ENCODE measurements at regions not wholly inside any gene's neighbourhood (a gene's known extent, or its start where the extent isn't known, plus 50 kb on each side); places are given as distances from the start of the nearest gene placed in this dataset.

DNA sequence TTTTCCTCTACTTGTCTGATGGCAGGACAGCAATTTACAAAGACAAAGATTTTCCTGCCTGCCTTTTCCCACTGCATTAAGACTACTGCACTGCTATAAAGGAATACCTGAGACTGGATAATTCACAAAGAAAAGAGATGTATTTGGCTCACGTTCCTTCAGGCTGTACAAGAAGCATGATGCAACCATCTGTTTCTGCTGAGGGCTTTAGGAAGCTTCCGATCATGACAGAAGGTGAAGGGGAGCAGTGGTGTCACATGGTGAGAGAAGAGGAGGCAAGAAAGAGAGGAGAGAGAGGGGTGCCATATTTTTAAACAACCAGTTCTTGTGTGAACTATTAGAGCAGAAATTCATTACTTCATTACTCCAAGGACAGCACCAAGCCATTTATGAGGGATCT lies 617.1 kb upstream of the HTR2C start:
- H3K36me3 ChIP-seq (ENCODE audit: low read length), result no peaks in the 10 kb centered on the region
- no peak overlapping the region for H3K27ac ChIP-seq (ENCODE audit: low read depth, low read length)
- no peaks in the 10 kb centered on the region for H3K27me3 ChIP-seq (ENCODE audit: low read length)
- H3K4me2 ChIP-seq (ENCODE audit: low read depth, low read length, poor library complexity, severe bottlenecking), result no peak overlapping the region
- TF ChIP-seq EZH2phosphoT487 (conservative IDR thresholded peaks at IDR 0.05; ENCODE audit: low read length), result no peak
- TF ChIP-seq, protein P1, sequence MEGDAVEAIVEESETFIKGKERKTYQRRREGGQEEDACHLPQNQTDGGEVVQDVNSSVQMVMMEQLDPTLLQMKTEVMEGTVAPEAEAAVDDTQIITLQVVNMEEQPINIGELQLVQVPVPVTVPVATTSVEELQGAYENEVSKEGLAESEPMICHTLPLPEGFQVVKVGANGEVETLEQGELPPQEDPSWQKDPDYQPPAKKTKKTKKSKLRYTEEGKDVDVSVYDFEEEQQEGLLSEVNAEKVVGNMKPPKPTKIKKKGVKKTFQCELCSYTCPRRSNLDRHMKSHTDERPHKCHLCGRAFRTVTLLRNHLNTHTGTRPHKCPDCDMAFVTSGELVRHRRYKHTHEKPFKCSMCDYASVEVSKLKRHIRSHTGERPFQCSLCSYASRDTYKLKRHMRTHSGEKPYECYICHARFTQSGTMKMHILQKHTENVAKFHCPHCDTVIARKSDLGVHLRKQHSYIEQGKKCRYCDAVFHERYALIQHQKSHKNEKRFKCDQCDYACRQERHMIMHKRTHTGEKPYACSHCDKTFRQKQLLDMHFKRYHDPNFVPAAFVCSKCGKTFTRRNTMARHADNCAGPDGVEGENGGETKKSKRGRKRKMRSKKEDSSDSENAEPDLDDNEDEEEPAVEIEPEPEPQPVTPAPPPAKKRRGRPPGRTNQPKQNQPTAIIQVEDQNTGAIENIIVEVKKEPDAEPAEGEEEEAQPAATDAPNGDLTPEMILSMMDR (IDR thresholded peaks at IDR 0.05; ENCODE audit: insufficient read depth, low read length, poor library complexity, severe bottlenecking), result no peak
- no peak overlapping the region for H3K4me3 ChIP-seq (ENCODE audit: insufficient read depth, low read length, poor library complexity, severe bottlenecking)
- H3K9me2 ChIP-seq (replicated peaks; ENCODE audit: insufficient read depth, low read length), result no peaks in the 10 kb centered on the region
- no peaks in the 10 kb centered on the region for H3K9me3 ChIP-seq (ENCODE audit: insufficient read depth, low read length)
- no peak overlapping the region for H3K9ac ChIP-seq (ENCODE audit: low read length)
- H3K79me2 ChIP-seq (ENCODE audit: insufficient read depth, low read length), result no peaks in the 10 kb centered on the region
- H3F3A ChIP-seq (ENCODE audit: insufficient read depth), result no peaks in the 10 kb centered on the region
- no peaks in the 10 kb centered on the region for H4K20me1 ChIP-seq (ENCODE audit: low read depth, low read length)
- H2AFZ ChIP-seq (ENCODE audit: low read depth, low read length, severe bottlenecking), result no peak overlapping the region

DNA sequence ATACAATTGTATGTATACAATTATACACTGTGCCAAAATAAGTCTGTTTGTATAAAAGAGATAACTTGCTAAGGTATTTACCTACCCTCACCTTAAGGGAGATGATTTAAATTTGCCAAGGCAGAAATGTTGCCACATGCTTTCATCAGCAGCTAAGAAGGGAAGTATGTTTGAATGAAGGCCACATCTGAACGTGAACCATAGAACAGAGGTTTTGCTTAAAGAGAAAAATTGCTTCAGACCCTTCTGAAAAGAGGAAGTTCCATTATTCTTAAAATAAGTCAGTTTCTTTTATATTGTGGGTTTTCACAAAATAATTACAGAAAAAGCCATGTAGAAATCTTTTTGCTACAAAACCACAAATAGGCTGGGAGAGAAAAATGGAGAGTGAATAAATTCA lies 621.5 kb upstream of the HTR2C start:
- Histone ChIP-seq H3K27me3 (ENCODE audit: low read length) (no peaks in the 10 kb centered on the region), H3K79me2 (ENCODE audit: insufficient read depth, low read length) (no peaks in the 10 kb centered on the region), H3K9me2 (replicated peaks; ENCODE audit: insufficient read depth, low read length) (no peaks in the 10 kb centered on the region), H3K4me3 (ENCODE audit: insufficient read depth, low read length, poor library complexity, severe bottlenecking) (no peak overlapping the region), H3K27ac (ENCODE audit: low read depth, low read length) (no peak overlapping the region), H3K36me3 (ENCODE audit: low read length) (no peaks in the 10 kb centered on the region), H4K20me1 (ENCODE audit: low read depth, low read length) (no peaks in the 10 kb centered on the region), H3K4me2 (ENCODE audit: low read depth, low read length, poor library complexity, severe bottlenecking) (no peak overlapping the region), H2AFZ (ENCODE audit: low read depth, low read length, severe bottlenecking) (no peak overlapping the region), H3K9ac (ENCODE audit: low read length) (no peak overlapping the region), H3F3A (ENCODE audit: insufficient read depth) (no peaks in the 10 kb centered on the region), H3K9me3 (ENCODE audit: insufficient read depth, low read length) (no peaks in the 10 kb centered on the region)
- TF ChIP-seq EZH2phosphoT487 (conservative IDR thresholded peaks at IDR 0.05; ENCODE audit: low read length), result no peak
- TF ChIP-seq, protein P1 (IDR thresholded peaks at IDR 0.05; ENCODE audit: insufficient read depth, low read length, poor library complexity, severe bottlenecking), result no peak

DNA sequence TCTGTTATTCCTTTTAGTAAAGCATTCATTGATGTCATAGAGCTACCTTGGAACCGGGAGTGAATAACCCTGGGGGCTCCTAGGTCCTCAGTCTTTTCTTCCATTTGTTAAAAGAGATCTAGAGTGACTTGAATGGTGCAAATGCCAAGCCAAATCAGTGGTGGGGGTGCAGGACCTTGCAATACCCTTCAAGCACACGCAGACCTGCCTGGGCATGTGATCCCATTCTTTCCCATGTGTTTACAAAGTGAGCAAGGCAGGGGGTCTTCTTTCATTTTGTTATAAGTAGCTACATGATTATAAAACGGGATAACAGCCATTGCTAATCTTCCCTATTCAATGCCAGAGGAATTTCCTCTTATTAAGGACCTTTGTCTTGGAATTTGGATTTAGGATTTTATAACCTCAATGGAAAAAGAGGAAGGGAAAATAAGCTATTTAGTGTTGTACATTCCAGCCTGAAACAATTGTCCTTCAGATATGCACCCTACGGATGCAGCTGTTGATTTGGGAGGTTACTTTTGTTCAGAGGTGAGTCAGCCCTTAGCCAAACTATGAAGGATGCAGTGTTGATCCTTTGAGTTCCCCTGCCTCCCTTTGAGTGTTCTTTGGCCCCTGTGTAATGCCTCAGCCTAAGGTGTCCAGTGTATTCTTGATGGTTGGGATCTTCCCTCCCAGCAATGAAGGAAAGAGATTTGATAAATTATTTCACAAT lies 623.8 kb upstream of the HTR2C start:
- no peaks in the 10 kb centered on the region for H4K20me1 ChIP-seq (ENCODE audit: low read depth, low read length)
- TF ChIP-seq EZH2phosphoT487 (conservative IDR thresholded peaks at IDR 0.05; ENCODE audit: low read length), result no peak
- TF ChIP-seq, protein P1 (IDR thresholded peaks at IDR 0.05; ENCODE audit: insufficient read depth, low read length, poor library complexity, severe bottlenecking), result no peak

More for the DNA sequence above, 623.8 kb upstream of the HTR2C start:
- H3K9me3 ChIP-seq (ENCODE audit: insufficient read depth, low read length), result no peaks in the 10 kb centered on the region
- H3K79me2 ChIP-seq (ENCODE audit: insufficient read depth, low read length), result no peaks in the 10 kb centered on the region
- H3K9me2 ChIP-seq (replicated peaks; ENCODE audit: insufficient read depth, low read length), result no peaks in the 10 kb centered on the region
- no peaks in the 10 kb centered on the region for H3K27me3 ChIP-seq (ENCODE audit: low read length)
- H3F3A ChIP-seq (ENCODE audit: insufficient read depth), result no peaks in the 10 kb centered on the region
- H3K36me3 ChIP-seq (ENCODE audit: low read length), result no peaks in the 10 kb centered on the region
- no peak overlapping the region for H3K9ac ChIP-seq (ENCODE audit: low read length)
- H2AFZ ChIP-seq (ENCODE audit: low read depth, low read length, severe bottlenecking), result no peak overlapping the region
- H3K27ac ChIP-seq (ENCODE audit: low read depth, low read length), result no peak overlapping the region
- no peak overlapping the region for H3K4me3 ChIP-seq (ENCODE audit: insufficient read depth, low read length, poor library complexity, severe bottlenecking)
- no peak overlapping the region for H3K4me2 ChIP-seq (ENCODE audit: low read depth, low read length, poor library complexity, severe bottlenecking)
